ENCODE measurements at regions not wholly inside any gene's neighbourhood (a gene's known extent, or its start where the extent isn't known, plus 50 kb on each side); places are given as distances from the start of the nearest gene placed in this dataset.

GRCh38 chr13:85347251-85347650 lies 452.0 kb downstream of the SLITRK6 start:
- no peak for TF ChIP-seq POLR2A (IDR thresholded peaks at IDR 0.05)
- no peak for TF ChIP-seq EP300 (IDR thresholded peaks at IDR 0.05; ENCODE audit: low read depth)
- 78 to 80% methylated on average over 5 of the region's 5 CpGs for WGBS, 2 donors (ENCODE audit: low coverage in 1 of 2)
- no peaks in the 10 kb centered on the region for H3K4me1 ChIP-seq
- H3K36me3 ChIP-seq, result no peaks in the 10 kb centered on the region
- no peak overlapping the region for H3K4me3 ChIP-seq
- H3K9me3 ChIP-seq, result no peaks in the 10 kb centered on the region
- H3K27ac ChIP-seq, result no peak overlapping the region
- in situ Hi-C loops (cut with MboI; ENCODE audit: low pct_ligation_motif_present in 1 of 4, low pct_unique_long_range_greater_than_20kb in 1 of 4, low sequenced_read_pairs in 3 of 4), result no loop called here
- no peak for DNase-seq
- no peaks in the 10 kb centered on the region for H3K27me3 ChIP-seq
- intact Hi-C loops (cut with DNase I; ENCODE audit: low total_unique reads), result loop anchor here (5.0 kb wide), 1 partner anchor 1105 kb away; no protein-coding TSS in a partner anchor

- TF ChIP-seq EP300 (IDR thresholded peaks at IDR 0.05; ENCODE audit: low read depth), result no peak
Measured at GRCh38 chr13:85334187-85334586, 465.0 kb downstream of the SLITRK6 start.

GRCh38 chr13:85333506-85334020 lies 465.7 kb downstream of the SLITRK6 start:
- Histone ChIP-seq H3K4me1 (no peaks in the 10 kb centered on the region), H3K36me3 (no peaks in the 10 kb centered on the region), H3K27ac (no peak overlapping the region), H3K4me3 (no peak overlapping the region), H3K9me3 (no peaks in the 10 kb centered on the region), H3K27me3 (no peaks in the 10 kb centered on the region)
- TF ChIP-seq POLR2AphosphoS5 (IDR thresholded peaks at IDR 0.05) (no peak), CTCF (IDR thresholded peaks at IDR 0.05) (no peak), POLR2A (IDR thresholded peaks at IDR 0.05) (no peak), EP300 (IDR thresholded peaks at IDR 0.05; ENCODE audit: low read depth) (no peak)
- intact Hi-C loops (cut with DNase I; ENCODE audit: low total_unique reads), result no loop called here
- 35 to 42% methylated on average over 2 of the region's 2 CpGs for WGBS, 2 donors (ENCODE audit: low coverage in 1 of 2)
- in situ Hi-C loops (cut with MboI; ENCODE audit: low pct_ligation_motif_present in 1 of 4, low pct_unique_long_range_greater_than_20kb in 1 of 4, low sequenced_read_pairs in 3 of 4), result no loop called here
- DNase-seq, result no peak

More at GRCh38 chr13:85334187-85334586, 465.0 kb downstream of the SLITRK6 start:
- no peak overlapping the region for H3K27ac ChIP-seq
- intact Hi-C loops (cut with DNase I; ENCODE audit: low total_unique reads) (no loop called here), in situ Hi-C loops (cut with MboI; ENCODE audit: low pct_ligation_motif_present in 1 of 4, low pct_unique_long_range_greater_than_20kb in 1 of 4, low sequenced_read_pairs in 3 of 4) (no loop called here)
- WGBS, 2 donors (ENCODE audit: low coverage in 1 of 2), result 74% methylated on average over 4 of the region's 4 CpGs; no CpG with 5 or more reads in 1 of the 2 donors
- no peaks in the 10 kb centered on the region for H3K9me3 ChIP-seq
- H3K4me1 ChIP-seq, result no peaks in the 10 kb centered on the region
- no peak overlapping the region for H3K4me3 ChIP-seq
- H3K36me3 ChIP-seq, result no peaks in the 10 kb centered on the region
- no peaks in the 10 kb centered on the region for H3K27me3 ChIP-seq
- DNase-seq, result no peak

- Histone ChIP-seq H3K27ac (no peak overlapping the region), H3K4me1 (no peaks in the 10 kb centered on the region), H3K36me3 (no peaks in the 10 kb centered on the region), H3K9me3 (no peaks in the 10 kb centered on the region), H3K4me3 (no peak overlapping the region), H3K27me3 (no peaks in the 10 kb centered on the region)
- in situ Hi-C loops (cut with MboI; ENCODE audit: low pct_ligation_motif_present in 1 of 4, low pct_unique_long_range_greater_than_20kb in 1 of 4, low sequenced_read_pairs in 3 of 4), result no loop called here
- intact Hi-C loops (cut with DNase I; ENCODE audit: low total_unique reads), result no loop called here
- DNase-seq, result no peak
- TF ChIP-seq POLR2A (IDR thresholded peaks at IDR 0.05) (no peak), CTCF (IDR thresholded peaks at IDR 0.05) (no peak), EP300 (IDR thresholded peaks at IDR 0.05; ENCODE audit: low read depth) (no peak), POLR2AphosphoS5 (IDR thresholded peaks at IDR 0.05) (no peak)
- WGBS, 2 donors (ENCODE audit: low coverage in 1 of 2), result 84 to 91% methylated on average over 2 of the region's 2 CpGs
Measured at GRCh38 chr13:85332615-85333014, 466.6 kb downstream of the SLITRK6 start.

GRCh38 chr13:85321734-85322133 lies 477.5 kb downstream of the SLITRK6 start:
- intact Hi-C loops (cut with DNase I; ENCODE audit: low total_unique reads), result no loop called here

More at GRCh38 chr13:85321734-85322133, 477.5 kb downstream of the SLITRK6 start:
- no peaks in the 10 kb centered on the region for H3K9me3 ChIP-seq
- H3K4me1 ChIP-seq, result no peaks in the 10 kb centered on the region
- no peak for DNase-seq
- no peaks in the 10 kb centered on the region for H3K36me3 ChIP-seq
- in situ Hi-C loops (cut with MboI; ENCODE audit: low pct_ligation_motif_present in 1 of 4, low pct_unique_long_range_greater_than_20kb in 1 of 4, low sequenced_read_pairs in 3 of 4), result no loop called here
- TF ChIP-seq POLR2AphosphoS5 (IDR thresholded peaks at IDR 0.05) (no peak), POLR2A (IDR thresholded peaks at IDR 0.05) (no peak), CTCF (IDR thresholded peaks at IDR 0.05) (no peak), EP300 (IDR thresholded peaks at IDR 0.05; ENCODE audit: low read depth) (no peak)
- no peaks in the 10 kb centered on the region for H3K27me3 ChIP-seq
- no peak overlapping the region for H3K27ac ChIP-seq
- H3K4me3 ChIP-seq, result no peak overlapping the region
